D721Med (cell line): ENCODE measurements at regions not wholly inside any gene's neighbourhood (a gene's known extent, or its start where the extent isn't known, plus 50 kb on each side); places are given as distances from the start of the nearest gene placed in this dataset.

Source experiments
- DNase-seq: peaks from one replicate; pipeline ENCODE4 v3.0.0; 2011; ENCODE audit warnings: low spot score; ENCODE audit not compliant: insufficient read length
- FAIRE-seq: peaks from 2 replicates; lab custom pipeline; 2011; peaks lifted over from hg19 to GRCh38; lab: Jason Lieb, UNC
- TF ChIP-seq, protein P1 (sequence below): IDR thresholded peaks from 2 replicates; pipeline ENCODE4 v1.5.1; 2012; ENCODE audit warnings: mild to moderate bottlenecking, control low read depth; ENCODE audit not compliant: insufficient read depth; ENCODE audit errors: missing control alignments

DNA sequence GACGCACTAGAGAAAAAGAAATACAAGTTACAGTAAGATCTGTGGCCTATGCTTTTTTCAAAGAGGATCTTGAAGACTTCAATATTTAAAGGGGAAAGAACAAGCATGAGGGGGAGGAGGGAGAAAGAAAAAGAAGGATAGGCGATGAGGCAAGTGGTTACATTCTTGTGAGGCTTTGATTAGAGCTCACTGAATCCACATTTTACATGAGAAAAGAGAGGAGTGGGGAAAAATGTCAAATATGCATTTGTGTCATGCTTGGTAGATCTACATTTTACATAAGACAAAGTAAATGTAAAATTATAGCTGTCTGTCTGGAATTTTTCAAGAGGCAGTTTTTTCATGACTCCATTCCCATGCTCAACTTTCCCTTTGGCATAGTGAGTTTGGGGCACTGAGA, 965.9 kb downstream of the FSTL5 start:
- no peak for FAIRE-seq
- TF ChIP-seq, protein P1, sequence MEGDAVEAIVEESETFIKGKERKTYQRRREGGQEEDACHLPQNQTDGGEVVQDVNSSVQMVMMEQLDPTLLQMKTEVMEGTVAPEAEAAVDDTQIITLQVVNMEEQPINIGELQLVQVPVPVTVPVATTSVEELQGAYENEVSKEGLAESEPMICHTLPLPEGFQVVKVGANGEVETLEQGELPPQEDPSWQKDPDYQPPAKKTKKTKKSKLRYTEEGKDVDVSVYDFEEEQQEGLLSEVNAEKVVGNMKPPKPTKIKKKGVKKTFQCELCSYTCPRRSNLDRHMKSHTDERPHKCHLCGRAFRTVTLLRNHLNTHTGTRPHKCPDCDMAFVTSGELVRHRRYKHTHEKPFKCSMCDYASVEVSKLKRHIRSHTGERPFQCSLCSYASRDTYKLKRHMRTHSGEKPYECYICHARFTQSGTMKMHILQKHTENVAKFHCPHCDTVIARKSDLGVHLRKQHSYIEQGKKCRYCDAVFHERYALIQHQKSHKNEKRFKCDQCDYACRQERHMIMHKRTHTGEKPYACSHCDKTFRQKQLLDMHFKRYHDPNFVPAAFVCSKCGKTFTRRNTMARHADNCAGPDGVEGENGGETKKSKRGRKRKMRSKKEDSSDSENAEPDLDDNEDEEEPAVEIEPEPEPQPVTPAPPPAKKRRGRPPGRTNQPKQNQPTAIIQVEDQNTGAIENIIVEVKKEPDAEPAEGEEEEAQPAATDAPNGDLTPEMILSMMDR, result no peak

DNA sequence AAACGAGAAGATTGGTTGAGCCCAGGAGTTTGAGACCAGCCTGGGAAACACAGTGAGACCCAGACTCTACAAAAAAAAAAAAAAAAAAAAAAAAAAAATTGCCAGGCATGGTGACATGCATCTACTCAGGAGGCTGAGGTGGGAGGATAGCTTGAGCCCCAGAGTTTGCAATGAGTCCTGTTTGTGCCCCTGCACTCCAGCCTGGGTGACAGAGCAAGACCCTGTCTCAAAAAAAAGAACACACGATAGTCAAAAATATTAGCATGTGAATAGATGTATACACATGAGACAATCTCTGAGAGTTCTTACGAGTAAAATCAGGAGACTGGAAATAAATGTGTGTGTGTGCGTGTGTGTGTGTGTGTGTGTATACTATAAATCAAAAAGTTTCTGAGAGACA, 966.3 kb downstream of the FSTL5 start:
- FAIRE-seq (no peak), DNase-seq (no peak)
- TF ChIP-seq, protein P1, result no peak

More for the DNA sequence above, 965.9 kb downstream of the FSTL5 start:
- no peak for DNase-seq

DNA sequence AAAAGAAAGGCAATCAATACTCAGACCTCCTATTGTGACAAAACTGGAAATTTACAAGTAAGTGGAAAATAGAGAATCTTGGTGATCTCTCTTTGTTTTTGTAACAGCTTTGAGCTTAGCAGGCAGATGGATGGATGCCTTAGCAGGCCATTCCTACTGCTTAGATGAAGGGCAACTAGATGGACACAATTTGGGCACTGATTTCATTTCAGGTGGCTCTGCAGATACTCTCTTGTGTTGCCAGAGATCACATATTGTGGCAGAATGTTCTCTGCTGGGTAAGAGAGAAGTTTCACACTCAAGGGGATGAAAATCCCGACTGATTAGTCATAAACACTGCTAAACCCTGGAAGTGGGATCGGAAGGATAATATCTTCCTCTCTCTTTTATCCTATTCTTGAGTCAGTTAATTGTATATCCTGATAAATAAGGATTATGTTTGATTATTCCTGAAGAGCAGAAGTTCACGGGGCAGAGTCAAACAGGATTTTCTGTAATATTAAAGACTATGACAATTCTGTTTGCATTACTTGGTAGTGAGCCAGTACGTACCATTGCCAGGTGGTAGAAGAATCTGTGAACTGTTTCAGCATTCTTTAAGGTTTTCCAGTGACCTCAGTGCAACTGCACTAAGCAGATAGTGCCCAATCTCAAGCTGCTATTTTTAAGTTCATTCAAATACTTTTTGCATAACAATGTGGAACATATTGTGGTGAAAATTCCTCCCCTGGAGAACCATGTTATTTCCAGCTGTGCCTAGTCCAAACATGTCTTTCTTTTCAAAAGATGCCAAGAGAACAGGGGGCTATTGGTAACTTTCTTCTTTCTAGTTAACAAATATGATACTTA, 974.3 kb downstream of the FSTL5 start:
- TF ChIP-seq, protein P1, result no peak
- DNase-seq (no peak), FAIRE-seq (peak; percentile 61)

DNA sequence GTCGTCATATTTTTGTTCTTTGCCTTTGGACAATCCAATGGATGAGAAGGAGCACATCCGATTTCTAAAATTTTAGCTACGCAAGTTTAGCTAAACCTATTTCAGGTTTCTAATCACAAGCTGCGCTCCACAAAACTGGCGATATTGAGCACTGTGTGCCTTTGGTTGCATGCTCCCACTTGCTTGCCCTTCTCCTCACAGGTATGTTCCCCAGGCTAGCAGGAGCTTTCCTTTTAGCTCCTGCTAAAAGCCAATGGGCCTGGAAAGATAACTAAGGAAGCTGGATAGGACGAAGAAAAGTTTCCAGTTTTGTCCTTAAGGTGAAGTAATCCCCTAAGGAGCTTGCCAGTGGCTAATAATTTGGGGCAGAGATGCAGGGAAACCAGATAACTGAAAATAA, 975.2 kb downstream of the FSTL5 start:
- FAIRE-seq (no peak), DNase-seq (no peak)
- TF ChIP-seq, protein P1, result no peak

DNA sequence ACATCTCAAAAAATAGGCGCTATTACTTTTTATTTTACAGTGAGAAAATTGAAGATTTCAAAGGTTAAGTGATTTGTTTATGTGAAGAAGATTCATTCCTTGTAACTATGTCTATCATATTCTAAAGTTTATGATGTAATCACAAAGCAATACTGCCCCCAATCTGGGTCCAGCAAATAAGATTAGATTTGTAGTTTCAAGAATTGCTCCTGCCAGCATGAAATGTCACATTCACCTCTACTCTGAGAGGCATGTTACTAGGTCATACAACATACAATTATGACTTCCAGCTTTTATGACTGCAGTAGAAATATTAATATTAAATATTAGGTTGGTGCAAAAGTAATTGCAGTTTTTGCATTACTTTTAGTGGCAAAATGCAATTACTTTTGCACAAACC, 976.2 kb downstream of the FSTL5 start:
- DNase-seq, result no peak
- TF ChIP-seq, protein P1, result no peak
- no peak for FAIRE-seq

DNA sequence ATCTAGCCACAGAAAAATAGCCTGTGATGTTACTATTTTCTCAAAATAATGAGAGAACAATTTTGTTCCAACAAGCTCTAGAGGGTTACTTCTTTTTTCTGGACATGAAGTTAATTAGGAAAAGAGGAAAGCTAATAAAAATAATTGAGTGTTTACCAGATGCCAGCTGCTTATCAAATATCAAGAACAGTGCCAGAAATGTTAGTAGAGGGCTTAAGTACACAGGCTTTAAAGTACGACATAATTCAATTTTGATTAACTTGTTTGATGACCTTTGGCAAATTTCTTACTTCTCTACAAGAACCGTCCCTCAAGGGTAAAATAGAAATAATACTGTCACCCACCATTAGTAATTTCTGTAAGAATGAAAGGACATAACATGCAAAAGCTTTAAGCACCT, 977.0 kb downstream of the FSTL5 start:
- DNase-seq, result no peak
- TF ChIP-seq, protein P1, result no peak
- no peak for FAIRE-seq

DNA sequence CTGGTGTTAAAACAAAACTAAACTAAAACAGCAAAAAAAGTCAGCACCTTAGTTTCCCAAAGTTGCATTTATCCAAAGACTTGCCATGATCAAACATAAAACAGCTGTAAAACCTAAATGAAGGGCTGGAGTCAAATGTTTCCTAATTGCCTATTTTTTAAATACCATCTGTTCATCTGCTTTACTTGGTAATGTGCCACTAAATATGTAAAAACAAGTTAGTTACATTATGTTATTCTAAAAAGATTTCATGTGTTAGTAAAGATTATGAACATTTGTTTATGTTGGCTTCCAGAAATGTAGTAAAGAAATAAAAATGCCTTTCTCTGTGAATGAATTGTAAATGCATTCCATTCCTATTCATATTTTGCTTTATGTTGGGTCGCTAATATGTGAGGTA, 977.8 kb downstream of the FSTL5 start:
- TF ChIP-seq, protein P1, result no peak
- no peak for DNase-seq
- FAIRE-seq, result no peak
